BE2C (cell line): ENCODE measurements at regions not wholly inside any gene's neighbourhood (a gene's known extent, or its start where the extent isn't known, plus 50 kb on each side); places are given as distances from the start of the nearest gene placed in this dataset.
"Not testable (repeated sequence)": the region's sequence is repeated elsewhere in the genome, so short reads cannot be mapped to it uniquely, and the experiment has no call there.

Source experiments
- DNase-seq: peaks from one replicate; pipeline ENCODE4 v3.0.0-alpha.2; 2020
- H3K27me3 ChIP-seq: fragments of 250-450 bp; sonication (Bioruptor Pico); 2 replicates; pipeline ENCODE4 v1.5.1; 2020; ENCODE audit warnings: mild to moderate bottlenecking
- H3K36me3 ChIP-seq: fragments of 250-450 bp; sonication (Bioruptor Pico); 2 replicates; pipeline ENCODE4 v1.5.1; 2020; ENCODE audit warnings: mild to moderate bottlenecking
- H3K4me1 ChIP-seq: fragments of 250-450 bp; sonication (Bioruptor Pico); 2 replicates; pipeline ENCODE4 v1.5.1; 2020
- H3K4me3 ChIP-seq: 2 replicates; pipeline ENCODE4 v1.5.1; 2011; ENCODE audit warnings: low read depth, low read length
- H3K9me3 ChIP-seq: fragments of 250-450 bp; sonication (Bioruptor Pico); 2 replicates; pipeline ENCODE4 v1.5.1; 2020
- TF ChIP-seq, protein P1 (sequence below): IDR thresholded peaks from 2 replicates; pipeline ENCODE4 v1.5.1; 2012; ENCODE audit warnings: mild to moderate bottlenecking, low read depth, low read length

DNA sequence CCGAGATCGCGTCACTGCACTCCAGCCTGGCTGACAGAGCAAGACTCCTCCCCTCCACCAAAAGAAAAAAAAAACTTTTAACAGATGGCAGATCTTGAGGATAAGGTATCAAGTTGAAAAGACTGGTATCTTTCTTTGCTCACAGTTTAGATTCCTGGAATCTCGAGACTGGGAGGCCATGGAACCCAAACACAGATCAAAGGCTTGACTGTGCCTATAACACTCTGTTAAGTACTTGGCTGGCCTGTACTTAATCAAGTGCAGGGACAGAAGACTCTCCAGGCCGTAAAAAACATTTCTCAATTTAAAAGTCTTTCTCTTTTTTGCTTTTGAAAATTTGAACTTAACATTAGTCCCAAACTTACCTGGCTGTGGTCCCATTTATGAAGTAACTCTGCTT lies 107.1 kb upstream of the ZNF516 start:
- TF ChIP-seq, protein P1, sequence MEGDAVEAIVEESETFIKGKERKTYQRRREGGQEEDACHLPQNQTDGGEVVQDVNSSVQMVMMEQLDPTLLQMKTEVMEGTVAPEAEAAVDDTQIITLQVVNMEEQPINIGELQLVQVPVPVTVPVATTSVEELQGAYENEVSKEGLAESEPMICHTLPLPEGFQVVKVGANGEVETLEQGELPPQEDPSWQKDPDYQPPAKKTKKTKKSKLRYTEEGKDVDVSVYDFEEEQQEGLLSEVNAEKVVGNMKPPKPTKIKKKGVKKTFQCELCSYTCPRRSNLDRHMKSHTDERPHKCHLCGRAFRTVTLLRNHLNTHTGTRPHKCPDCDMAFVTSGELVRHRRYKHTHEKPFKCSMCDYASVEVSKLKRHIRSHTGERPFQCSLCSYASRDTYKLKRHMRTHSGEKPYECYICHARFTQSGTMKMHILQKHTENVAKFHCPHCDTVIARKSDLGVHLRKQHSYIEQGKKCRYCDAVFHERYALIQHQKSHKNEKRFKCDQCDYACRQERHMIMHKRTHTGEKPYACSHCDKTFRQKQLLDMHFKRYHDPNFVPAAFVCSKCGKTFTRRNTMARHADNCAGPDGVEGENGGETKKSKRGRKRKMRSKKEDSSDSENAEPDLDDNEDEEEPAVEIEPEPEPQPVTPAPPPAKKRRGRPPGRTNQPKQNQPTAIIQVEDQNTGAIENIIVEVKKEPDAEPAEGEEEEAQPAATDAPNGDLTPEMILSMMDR, result no peak
- Histone ChIP-seq H3K36me3 (no peaks in the 10 kb centered on the region), H3K9me3 (no peaks in the 10 kb centered on the region), H3K4me1 (no peaks in the 10 kb centered on the region), H3K4me3 (no peak overlapping the region), H3K27me3 (no peaks in the 10 kb centered on the region)
- no peak for DNase-seq

DNA sequence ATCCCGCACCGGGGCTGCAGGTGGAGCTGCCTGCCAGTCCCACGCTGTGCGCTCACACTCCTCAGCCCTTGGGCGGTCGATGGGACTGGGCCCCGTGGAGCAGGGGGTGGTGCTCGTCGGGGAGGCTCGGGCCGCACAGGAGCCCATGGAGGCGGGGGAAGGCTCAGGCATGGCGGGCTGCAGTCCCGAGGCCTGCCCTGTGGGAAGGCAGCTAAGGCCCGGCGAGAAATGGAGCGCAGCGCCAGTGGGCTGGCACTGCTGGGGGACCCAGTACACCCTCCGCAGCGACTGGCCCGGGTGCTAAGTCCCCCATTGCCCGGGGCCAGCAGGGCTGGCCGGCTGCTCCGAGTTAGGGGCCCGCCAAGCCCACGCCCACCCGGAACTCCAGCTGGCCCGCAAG lies 105.0 kb upstream of the ZNF516 start:
- H3K9me3 ChIP-seq, H3K4me3 ChIP-seq, H3K36me3 ChIP-seq, H3K27me3 ChIP-seq, DNase-seq, H3K4me1 ChIP-seq: not testable (repeated sequence)

DNA sequence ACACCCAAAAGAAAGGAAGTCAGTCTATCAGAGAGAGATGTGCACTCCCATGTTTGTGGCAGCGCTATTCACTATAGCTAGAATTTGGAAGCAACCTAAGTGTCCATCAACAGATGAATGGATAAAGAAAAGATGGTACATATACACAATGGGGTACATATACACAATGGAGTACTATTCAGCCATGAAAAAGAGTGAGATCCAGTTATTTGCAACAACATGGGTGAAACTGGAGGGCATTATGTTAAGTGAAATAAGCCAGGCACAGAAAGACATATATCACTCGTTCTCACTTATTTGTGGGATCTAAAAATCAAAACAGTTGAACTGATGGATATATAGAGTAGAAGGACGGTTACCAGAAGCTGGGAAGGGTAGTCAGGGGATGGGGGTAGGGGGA lies 99.9 kb upstream of the ZNF516 start:
- Histone ChIP-seq H3K36me3 (no peaks in the 10 kb centered on the region), H3K9me3 (no peaks in the 10 kb centered on the region), H3K27me3 (no peaks in the 10 kb centered on the region), H3K4me3 (no peak overlapping the region), H3K4me1 (no peaks in the 10 kb centered on the region)
- DNase-seq, result no peak
- TF ChIP-seq, protein P1, result no peak

DNA sequence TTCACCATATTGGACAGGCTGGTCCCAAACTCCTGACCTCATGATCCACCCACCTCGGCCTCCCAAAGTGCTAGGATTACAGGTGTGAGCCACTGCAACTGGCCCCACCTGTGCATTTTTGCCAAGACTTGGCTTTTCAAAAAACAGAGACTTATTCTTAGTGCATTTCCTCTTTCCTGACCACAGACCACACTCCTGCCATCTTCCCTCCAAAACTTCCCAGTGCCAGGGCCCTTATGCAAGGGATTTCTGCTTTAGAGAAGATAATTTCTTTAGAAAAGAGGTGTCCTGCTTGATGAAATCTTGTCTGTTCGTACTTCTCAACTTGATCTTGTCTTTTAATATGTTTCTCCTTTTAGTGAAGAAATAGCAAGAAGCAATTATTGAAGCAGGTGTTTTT lies 98.8 kb upstream of the ZNF516 start:
- Histone ChIP-seq H3K27me3 (no peaks in the 10 kb centered on the region), H3K36me3 (no peaks in the 10 kb centered on the region)

DNA sequence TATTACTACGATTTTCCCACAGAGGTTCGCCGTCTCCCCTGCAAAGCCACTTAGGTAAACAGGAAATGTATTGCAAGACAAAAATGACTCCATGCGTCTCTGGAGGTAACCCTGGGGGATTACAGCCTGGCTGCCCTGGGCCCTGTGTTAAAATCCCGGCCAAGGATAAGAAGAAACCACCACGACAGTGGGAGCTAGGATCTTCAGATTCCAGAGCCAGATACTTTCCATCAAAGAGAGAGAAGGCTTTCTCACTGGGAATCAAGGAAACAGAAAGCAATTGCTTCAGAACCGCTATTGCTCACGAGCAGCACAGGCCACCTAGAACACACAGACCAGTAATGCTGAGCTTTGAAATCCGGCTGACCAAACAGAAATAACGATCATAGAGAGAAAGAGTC lies 97.9 kb upstream of the ZNF516 start:
- TF ChIP-seq, protein P1, result no peak
- no peak overlapping the region for H3K4me3 ChIP-seq
- no peaks in the 10 kb centered on the region for H3K9me3 ChIP-seq
- H3K27me3 ChIP-seq, result no peaks in the 10 kb centered on the region
- H3K36me3 ChIP-seq, result no peaks in the 10 kb centered on the region
- H3K4me1 ChIP-seq, result no peaks in the 10 kb centered on the region
- DNase-seq, result no peak

More for the DNA sequence above, 98.8 kb upstream of the ZNF516 start:
- TF ChIP-seq, protein P1, result no peak
- Histone ChIP-seq H3K9me3 (no peaks in the 10 kb centered on the region), H3K4me1 (no peaks in the 10 kb centered on the region), H3K4me3 (no peak overlapping the region)
- no peak for DNase-seq

DNA sequence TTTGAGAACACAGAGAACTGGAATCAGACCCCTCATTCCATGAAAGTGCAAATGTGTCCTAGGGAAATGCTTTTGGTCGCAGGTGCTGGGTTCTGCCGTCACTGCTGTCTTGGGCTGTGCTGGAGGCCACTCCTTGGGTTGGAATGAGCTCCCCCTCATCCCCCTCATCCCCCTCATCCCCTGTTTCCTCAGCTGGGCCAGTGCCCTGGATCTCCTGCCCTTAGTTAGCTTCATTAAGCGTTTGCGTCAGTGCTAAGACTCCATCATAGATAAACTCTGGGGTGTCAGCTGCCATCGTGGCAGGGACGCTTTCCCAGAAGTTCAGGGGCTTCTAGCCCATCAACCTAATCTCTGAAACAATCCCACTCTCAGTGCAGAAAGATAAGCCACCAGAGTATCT lies 97.1 kb upstream of the ZNF516 start:
- Histone ChIP-seq H3K36me3 (no peaks in the 10 kb centered on the region), H3K9me3 (no peaks in the 10 kb centered on the region), H3K27me3 (no peaks in the 10 kb centered on the region), H3K4me3 (no peak overlapping the region), H3K4me1 (no peaks in the 10 kb centered on the region)
- no peak for DNase-seq
- TF ChIP-seq, protein P1, result no peak

DNA sequence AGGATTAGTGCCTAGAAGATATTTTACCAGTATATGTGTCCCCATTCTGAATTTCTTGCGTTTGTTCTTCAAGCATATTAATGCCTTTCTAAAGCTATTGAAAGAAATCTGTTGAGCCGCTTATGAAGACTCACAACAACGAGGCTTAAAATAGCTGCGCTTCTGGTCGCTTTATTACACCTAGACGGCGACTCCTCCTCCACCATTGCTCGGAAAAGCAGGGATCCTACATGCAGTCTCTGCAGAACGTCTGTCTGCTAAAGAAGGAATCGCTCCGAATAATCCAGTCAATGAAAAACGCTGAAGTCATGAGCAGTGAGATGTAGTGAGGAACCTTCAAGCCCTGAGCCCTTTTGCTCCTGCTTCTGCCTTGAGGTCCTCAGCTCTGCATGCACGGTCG lies 94.8 kb upstream of the ZNF516 start:
- no peaks in the 10 kb centered on the region for H3K4me1 ChIP-seq
- DNase-seq, result no peak
- no peaks in the 10 kb centered on the region for H3K27me3 ChIP-seq
- no peaks in the 10 kb centered on the region for H3K36me3 ChIP-seq
- H3K9me3 ChIP-seq, result no peaks in the 10 kb centered on the region
- H3K4me3 ChIP-seq, result no peak overlapping the region
- TF ChIP-seq, protein P1, result no peak
